ENCODE measurements at regions not wholly inside any gene's neighbourhood (a gene's known extent, or its start where the extent isn't known, plus 50 kb on each side); places are given as distances from the start of the nearest gene placed in this dataset.

GRCh38 chr16:59543641-59544040 is 809.5 kb upstream of the GOT2 start:
- TF ChIP-seq EZH2 (IDR thresholded peaks at IDR 0.05; ENCODE audit: borderline replicate concordance) (no peak), CTCF (IDR thresholded peaks at IDR 0.05; ENCODE audit: poor library complexity) (no peak), EZH2phosphoT487 (IDR thresholded peaks at IDR 0.05; ENCODE audit: low read depth, severe bottlenecking, unreplicated experiment) (no peak)

All from hepatocyte (in vitro differentiated cells).